GM23338 (cell line): ENCODE measurements at regions not wholly inside any gene's neighbourhood (a gene's known extent, or its start where the extent isn't known, plus 50 kb on each side); places are given as distances from the start of the nearest gene placed in this dataset.

Source experiments
- ATAC-seq: fragments of 200-7000 bp; cut with Tn5 transposase; 3 replicates; pipeline ENCODE4 v1.9.1; 2020
- DNase-seq: peaks from one replicate; pipeline ENCODE4 v3.0.0-alpha.2; 2015; ENCODE audit warnings: low spot score
- H2AFZ ChIP-seq: fragments of 200-600 bp; sonication (generic); 2 replicates; pipeline ENCODE4 v1.8.0; 2016; ENCODE audit warnings: antibody characterized with exemption, mild to moderate bottlenecking, moderate library complexity
- H3F3A ChIP-seq: fragments of 200-600 bp; sonication (generic); replicated peaks from 2 replicates; pipeline ENCODE4 v1.8.0; 2017; ENCODE audit warnings: antibody characterized with exemption, mixed run types, low read depth
- H3K27ac ChIP-seq: fragments of 200-600 bp; sonication (generic); 2 replicates; pipeline ENCODE4 v1.6.1; 2016; ENCODE audit warnings: low read depth
- H3K27me3 ChIP-seq: fragments of 200-600 bp; sonication (generic); 2 replicates; pipeline ENCODE4 v1.8.0; 2016; ENCODE audit warnings: mild to moderate bottlenecking, mixed run types, moderate library complexity; ENCODE audit not compliant: insufficient read depth
- H3K36me3 ChIP-seq: fragments of 200-600 bp; sonication (generic); 2 replicates; pipeline ENCODE4 v1.8.0; 2016; ENCODE audit warnings: mild to moderate bottlenecking; ENCODE audit not compliant: insufficient read depth
- H3K4me1 ChIP-seq: fragments of 200-600 bp; sonication (generic); 2 replicates; pipeline ENCODE4 v1.8.0; 2016; ENCODE audit warnings: mild to moderate bottlenecking, moderate library complexity; ENCODE audit not compliant: insufficient read depth
- H3K4me2 ChIP-seq: fragments of 200-600 bp; sonication (generic); 2 replicates; pipeline ENCODE4 v1.7.1; 2017; ENCODE audit warnings: mixed run types
- H3K4me3 ChIP-seq: fragments of 200-600 bp; sonication (generic); 2 replicates; pipeline ENCODE4 v1.6.1; 2016; ENCODE audit warnings: mixed run types
- H3K79me2 ChIP-seq: fragments of 200-600 bp; sonication (generic); replicated peaks from 2 replicates; pipeline ENCODE4 v1.8.0; 2017; ENCODE audit warnings: mild to moderate bottlenecking; ENCODE audit not compliant: insufficient read depth
- H3K9me2 ChIP-seq: fragments of 200-600 bp; sonication (generic); 2 replicates; pipeline ENCODE4 v1.8.0; 2017; ENCODE audit not compliant: insufficient read depth
- H4K20me1 ChIP-seq: fragments of 200-600 bp; sonication (generic); replicated peaks from 2 replicates; pipeline ENCODE4 v1.8.0; 2017; ENCODE audit warnings: mild to moderate bottlenecking; ENCODE audit not compliant: insufficient read depth
- H3K27ac Mint-ChIP-seq: 2 replicates; pipeline ENCODE4 v1.8.0; 2020; ENCODE audit warnings: inconsistent platforms, mild to moderate bottlenecking, moderate library complexity, mixed read lengths
- H3K27me3 Mint-ChIP-seq: 3 replicates; pipeline ENCODE4 v1.8.0; 2022; ENCODE audit warnings: low read depth, mild to moderate bottlenecking, moderate library complexity, mixed read lengths, inconsistent platforms; ENCODE audit not compliant: insufficient read depth, poor library complexity
- H3K36me3 Mint-ChIP-seq: 3 replicates; pipeline ENCODE4 v1.8.0; 2021; ENCODE audit warnings: low read depth, mild to moderate bottlenecking, inconsistent platforms, moderate library complexity, mixed read lengths
- H3K4me1 Mint-ChIP-seq: 3 replicates; pipeline ENCODE4 v1.8.0; 2020; ENCODE audit warnings: mild to moderate bottlenecking, inconsistent platforms, mixed read lengths
- H3K4me3 Mint-ChIP-seq: 3 replicates; pipeline ENCODE4 v1.8.0; 2021; ENCODE audit warnings: moderate library complexity, mild to moderate bottlenecking, inconsistent platforms, mixed read lengths
- H3K9me3 Mint-ChIP-seq: 3 replicates; pipeline ENCODE4 v1.8.0; 2020; ENCODE audit warnings: moderate library complexity, mild to moderate bottlenecking, inconsistent platforms, mixed read lengths
- CREB1 ChIP-seq: fragments of 250-450 bp; sonication (Bioruptor Pico); IDR thresholded peaks from 2 replicates; pipeline ENCODE4 v1.5.0; 2020; ENCODE audit warnings: low read depth, mild to moderate bottlenecking, moderate library complexity
- EZH2 ChIP-seq: fragments of 200-600 bp; sonication (generic); IDR thresholded peaks from one replicate; pipeline ENCODE4 v1.8.0; 2017; ENCODE audit warnings: antibody characterized with exemption, mild to moderate bottlenecking, low read depth; ENCODE audit not compliant: unreplicated experiment
- EZH2phosphoT487 ChIP-seq: fragments of 200-600 bp; sonication (generic); IDR thresholded peaks from one replicate; pipeline ENCODE4 v1.8.1; 2018; ENCODE audit warnings: antibody characterized with exemption; ENCODE audit not compliant: unreplicated experiment
- JUNB ChIP-seq: IDR thresholded peaks from one replicate; pipeline ENCODE4 v1.6.1; 2016; ENCODE audit warnings: antibody characterized with exemption; ENCODE audit not compliant: unreplicated experiment
- NANOG ChIP-seq: IDR thresholded peaks from 2 replicates; pipeline ENCODE4 v1.6.1; 2016; ENCODE audit warnings: antibody characterized with exemption, borderline replicate concordance
- POLR2AphosphoS5 ChIP-seq: IDR thresholded peaks from 2 replicates; pipeline ENCODE4 v1.6.1; 2016; ENCODE audit warnings: antibody characterized with exemption, low read depth
- STAT1 ChIP-seq: IDR thresholded peaks from one replicate; pipeline ENCODE4 v1.6.1; 2016; ENCODE audit warnings: antibody characterized with exemption; ENCODE audit not compliant: unreplicated experiment
- ZNF114 ChIP-seq: fragments of 250-450 bp; sonication (Bioruptor Pico); IDR thresholded peaks from 2 replicates; pipeline ENCODE4 v1.5.0; 2020; ENCODE audit warnings: mild to moderate bottlenecking, moderate library complexity
- ZNF331 ChIP-seq: fragments of 250-450 bp; sonication (Bioruptor Pico); IDR thresholded peaks from 2 replicates; pipeline ENCODE4 v1.5.0; 2020; ENCODE audit warnings: low read depth, mild to moderate bottlenecking, moderate library complexity
- TF ChIP-seq, protein P1 (sequence below): IDR thresholded peaks from 2 replicates; pipeline ENCODE4 v1.6.1; 2016; ENCODE audit warnings: antibody characterized with exemption
- TF ChIP-seq, protein P2 (sequence below): fragments of 250-450 bp; sonication (Bioruptor Pico); IDR thresholded peaks from 2 replicates; pipeline ENCODE4 v1.5.0; 2020; ENCODE audit warnings: mild to moderate bottlenecking, moderate library complexity
- TF ChIP-seq, protein P3 (sequence below): IDR thresholded peaks from one replicate; pipeline ENCODE4 v1.6.1; 2018; ENCODE audit warnings: antibody characterized with exemption; ENCODE audit not compliant: unreplicated experiment
- TF ChIP-seq, protein P4 (sequence below), 2 experiments: fragments of 200-600 bp in 1 of 2; sonication (generic) in 1 of 2; conservative IDR thresholded peaks; 2 replicates each; pipeline versions ENCODE4 v1.5.1 to v1.6.1; 2016 to 2017; ENCODE audit warnings: antibody characterized with exemption in 2 of 2, low read depth in 2 of 2, mild to moderate bottlenecking in 2 of 2, moderate library complexity in 1 of 2

DNA sequence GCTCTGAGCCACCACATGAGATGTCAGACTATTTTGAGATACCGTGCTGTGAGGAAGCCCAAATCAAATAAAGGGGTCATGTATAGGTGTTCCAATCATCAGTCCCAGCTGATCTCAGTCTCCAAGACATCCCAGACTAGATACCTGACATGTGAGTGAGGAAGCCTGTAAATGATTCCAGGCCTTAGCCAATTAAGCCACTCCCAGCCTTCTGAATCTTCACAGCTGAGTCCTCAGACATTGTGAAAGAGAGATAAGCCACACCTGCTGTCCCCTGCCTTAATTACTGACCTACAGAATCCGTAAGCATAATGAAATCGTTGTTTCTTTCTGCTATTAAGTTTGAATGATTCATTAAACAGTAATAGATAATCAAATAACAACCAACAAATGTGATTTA is 671.4 kb downstream of the ZNF674 start (continued):
- TF ChIP-seq ZNF114 (CRISPR knock-in tag) (no peak), CREB1 (CRISPR knock-in tag) (no peak), NANOG (no peak)

DNA sequence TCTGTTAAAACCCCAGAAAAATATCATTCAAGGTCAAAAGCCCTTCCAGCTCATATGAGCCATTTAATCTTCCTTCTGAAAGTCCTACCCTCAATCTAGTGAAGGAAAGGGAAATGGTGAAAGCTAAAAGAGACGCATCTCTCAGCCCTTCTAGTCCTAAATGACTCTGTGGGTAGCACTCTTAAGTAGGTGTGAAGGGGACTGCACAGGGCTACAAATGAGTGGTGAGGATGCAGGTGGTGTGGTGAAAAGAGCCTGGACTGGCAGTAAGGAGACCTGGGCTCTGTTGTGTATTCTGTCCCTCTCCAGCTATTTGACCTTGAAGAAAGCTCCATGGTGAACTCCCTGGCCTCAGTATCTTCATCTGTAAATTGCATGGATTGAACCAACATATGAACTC is 671.8 kb upstream of the DIPK2B start:
- no peak overlapping the region for H3K27ac Mint-ChIP-seq
- H3K4me2 ChIP-seq = no peak overlapping the region

More for the DNA sequence above, 671.8 kb upstream of the DIPK2B start:
- no peak overlapping the region for H2AFZ ChIP-seq
- no peaks in the 10 kb centered on the region for H3K79me2 ChIP-seq
- Mint-ChIP-seq H3K4me1 (peaks cover 13% of the 10 kb centered on the region; the same call in 2 of the 3 replicates), H3K9me3 (no peaks in the 10 kb centered on the region; the same call in 2 of the 3 replicates), H3K27me3 (no peaks in the 10 kb centered on the region), H3K36me3 (no peaks in the 10 kb centered on the region), H3K4me3 (no peak overlapping the region)
- H3K27me3 ChIP-seq = no peaks in the 10 kb centered on the region
- no peak overlapping the region for H3K4me3 ChIP-seq
- no peaks in the 10 kb centered on the region for H3K9me2 ChIP-seq
- H3K36me3 ChIP-seq = no peaks in the 10 kb centered on the region
- TF ChIP-seq ZNF331 (CRISPR knock-in tag) (no peak), CREB1 (CRISPR knock-in tag) (no peak), STAT1 (no peak), ZNF114 (CRISPR knock-in tag) (no peak), EZH2phosphoT487 (no peak), NANOG (no peak), EZH2 (no peak), POLR2AphosphoS5 (no peak), JUNB (no peak)
- TF ChIP-seq, protein P1, sequence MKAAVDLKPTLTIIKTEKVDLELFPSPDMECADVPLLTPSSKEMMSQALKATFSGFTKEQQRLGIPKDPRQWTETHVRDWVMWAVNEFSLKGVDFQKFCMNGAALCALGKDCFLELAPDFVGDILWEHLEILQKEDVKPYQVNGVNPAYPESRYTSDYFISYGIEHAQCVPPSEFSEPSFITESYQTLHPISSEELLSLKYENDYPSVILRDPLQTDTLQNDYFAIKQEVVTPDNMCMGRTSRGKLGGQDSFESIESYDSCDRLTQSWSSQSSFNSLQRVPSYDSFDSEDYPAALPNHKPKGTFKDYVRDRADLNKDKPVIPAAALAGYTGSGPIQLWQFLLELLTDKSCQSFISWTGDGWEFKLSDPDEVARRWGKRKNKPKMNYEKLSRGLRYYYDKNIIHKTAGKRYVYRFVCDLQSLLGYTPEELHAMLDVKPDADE = no peak
- TF ChIP-seq, protein P2, sequence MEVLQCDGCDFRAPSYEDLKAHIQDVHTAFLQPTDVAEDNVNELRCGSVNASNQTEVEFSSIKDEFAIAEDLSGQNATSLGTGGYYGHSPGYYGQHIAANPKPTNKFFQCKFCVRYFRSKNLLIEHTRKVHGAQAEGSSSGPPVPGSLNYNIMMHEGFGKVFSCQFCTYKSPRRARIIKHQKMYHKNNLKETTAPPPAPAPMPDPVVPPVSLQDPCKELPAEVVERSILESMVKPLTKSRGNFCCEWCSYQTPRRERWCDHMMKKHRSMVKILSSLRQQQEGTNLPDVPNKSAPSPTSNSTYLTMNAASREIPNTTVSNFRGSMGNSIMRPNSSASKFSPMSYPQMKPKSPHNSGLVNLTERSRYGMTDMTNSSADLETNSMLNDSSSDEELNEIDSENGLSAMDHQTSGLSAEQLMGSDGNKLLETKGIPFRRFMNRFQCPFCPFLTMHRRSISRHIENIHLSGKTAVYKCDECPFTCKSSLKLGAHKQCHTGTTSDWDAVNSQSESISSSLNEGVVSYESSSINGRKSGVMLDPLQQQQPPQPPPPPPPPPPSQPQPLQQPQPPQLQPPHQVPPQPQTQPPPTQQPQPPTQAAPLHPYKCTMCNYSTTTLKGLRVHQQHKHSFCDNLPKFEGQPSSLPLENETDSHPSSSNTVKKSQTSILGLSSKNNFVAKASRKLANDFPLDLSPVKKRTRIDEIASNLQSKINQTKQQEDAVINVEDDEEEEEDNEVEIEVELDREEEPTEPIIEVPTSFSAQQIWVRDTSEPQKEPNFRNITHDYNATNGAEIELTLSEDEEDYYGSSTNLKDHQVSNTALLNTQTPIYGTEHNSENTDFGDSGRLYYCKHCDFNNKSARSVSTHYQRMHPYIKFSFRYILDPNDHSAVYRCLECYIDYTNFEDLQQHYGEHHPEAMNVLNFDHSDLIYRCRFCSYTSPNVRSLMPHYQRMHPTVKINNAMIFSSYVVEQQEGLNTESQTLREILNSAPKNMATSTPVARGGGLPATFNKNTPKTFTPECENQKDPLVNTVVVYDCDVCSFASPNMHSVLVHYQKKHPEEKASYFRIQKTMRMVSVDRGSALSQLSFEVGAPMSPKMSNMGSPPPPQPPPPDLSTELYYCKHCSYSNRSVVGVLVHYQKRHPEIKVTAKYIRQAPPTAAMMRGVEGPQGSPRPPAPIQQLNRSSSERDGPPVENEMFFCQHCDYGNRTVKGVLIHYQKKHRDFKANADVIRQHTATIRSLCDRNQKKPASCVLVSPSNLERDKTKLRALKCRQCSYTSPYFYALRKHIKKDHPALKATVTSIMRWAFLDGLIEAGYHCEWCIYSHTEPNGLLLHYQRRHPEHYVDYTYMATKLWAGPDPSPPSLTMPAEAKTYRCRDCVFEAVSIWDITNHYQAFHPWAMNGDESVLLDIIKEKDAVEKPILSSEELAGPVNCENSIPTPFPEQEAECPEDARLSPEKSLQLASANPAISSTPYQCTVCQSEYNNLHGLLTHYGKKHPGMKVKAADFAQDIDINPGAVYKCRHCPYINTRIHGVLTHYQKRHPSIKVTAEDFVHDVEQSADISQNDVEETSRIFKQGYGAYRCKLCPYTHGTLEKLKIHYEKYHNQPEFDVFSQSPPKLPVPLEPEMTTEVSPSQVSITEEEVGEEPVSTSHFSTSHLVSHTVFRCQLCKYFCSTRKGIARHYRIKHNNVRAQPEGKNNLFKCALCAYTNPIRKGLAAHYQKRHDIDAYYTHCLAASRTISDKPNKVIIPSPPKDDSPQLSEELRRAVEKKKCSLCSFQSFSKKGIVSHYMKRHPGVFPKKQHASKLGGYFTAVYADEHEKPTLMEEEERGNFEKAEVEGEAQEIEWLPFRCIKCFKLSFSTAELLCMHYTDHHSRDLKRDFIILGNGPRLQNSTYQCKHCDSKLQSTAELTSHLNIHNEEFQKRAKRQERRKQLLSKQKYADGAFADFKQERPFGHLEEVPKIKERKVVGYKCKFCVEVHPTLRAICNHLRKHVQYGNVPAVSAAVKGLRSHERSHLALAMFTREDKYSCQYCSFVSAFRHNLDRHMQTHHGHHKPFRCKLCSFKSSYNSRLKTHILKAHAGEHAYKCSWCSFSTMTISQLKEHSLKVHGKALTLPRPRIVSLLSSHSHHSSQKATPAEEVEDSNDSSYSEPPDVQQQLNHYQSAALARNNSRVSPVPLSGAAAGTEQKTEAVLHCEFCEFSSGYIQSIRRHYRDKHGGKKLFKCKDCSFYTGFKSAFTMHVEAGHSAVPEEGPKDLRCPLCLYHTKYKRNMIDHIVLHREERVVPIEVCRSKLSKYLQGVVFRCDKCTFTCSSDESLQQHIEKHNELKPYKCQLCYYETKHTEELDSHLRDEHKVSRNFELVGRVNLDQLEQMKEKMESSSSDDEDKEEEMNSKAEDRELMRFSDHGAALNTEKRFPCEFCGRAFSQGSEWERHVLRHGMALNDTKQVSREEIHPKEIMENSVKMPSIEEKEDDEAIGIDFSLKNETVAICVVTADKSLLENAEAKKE (CRISPR knock-in tag) = no peak
- TF ChIP-seq, protein P3, sequence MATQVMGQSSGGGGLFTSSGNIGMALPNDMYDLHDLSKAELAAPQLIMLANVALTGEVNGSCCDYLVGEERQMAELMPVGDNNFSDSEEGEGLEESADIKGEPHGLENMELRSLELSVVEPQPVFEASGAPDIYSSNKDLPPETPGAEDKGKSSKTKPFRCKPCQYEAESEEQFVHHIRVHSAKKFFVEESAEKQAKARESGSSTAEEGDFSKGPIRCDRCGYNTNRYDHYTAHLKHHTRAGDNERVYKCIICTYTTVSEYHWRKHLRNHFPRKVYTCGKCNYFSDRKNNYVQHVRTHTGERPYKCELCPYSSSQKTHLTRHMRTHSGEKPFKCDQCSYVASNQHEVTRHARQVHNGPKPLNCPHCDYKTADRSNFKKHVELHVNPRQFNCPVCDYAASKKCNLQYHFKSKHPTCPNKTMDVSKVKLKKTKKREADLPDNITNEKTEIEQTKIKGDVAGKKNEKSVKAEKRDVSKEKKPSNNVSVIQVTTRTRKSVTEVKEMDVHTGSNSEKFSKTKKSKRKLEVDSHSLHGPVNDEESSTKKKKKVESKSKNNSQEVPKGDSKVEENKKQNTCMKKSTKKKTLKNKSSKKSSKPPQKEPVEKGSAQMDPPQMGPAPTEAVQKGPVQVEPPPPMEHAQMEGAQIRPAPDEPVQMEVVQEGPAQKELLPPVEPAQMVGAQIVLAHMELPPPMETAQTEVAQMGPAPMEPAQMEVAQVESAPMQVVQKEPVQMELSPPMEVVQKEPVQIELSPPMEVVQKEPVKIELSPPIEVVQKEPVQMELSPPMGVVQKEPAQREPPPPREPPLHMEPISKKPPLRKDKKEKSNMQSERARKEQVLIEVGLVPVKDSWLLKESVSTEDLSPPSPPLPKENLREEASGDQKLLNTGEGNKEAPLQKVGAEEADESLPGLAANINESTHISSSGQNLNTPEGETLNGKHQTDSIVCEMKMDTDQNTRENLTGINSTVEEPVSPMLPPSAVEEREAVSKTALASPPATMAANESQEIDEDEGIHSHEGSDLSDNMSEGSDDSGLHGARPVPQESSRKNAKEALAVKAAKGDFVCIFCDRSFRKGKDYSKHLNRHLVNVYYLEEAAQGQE = no peak
- TF ChIP-seq, protein P4, sequence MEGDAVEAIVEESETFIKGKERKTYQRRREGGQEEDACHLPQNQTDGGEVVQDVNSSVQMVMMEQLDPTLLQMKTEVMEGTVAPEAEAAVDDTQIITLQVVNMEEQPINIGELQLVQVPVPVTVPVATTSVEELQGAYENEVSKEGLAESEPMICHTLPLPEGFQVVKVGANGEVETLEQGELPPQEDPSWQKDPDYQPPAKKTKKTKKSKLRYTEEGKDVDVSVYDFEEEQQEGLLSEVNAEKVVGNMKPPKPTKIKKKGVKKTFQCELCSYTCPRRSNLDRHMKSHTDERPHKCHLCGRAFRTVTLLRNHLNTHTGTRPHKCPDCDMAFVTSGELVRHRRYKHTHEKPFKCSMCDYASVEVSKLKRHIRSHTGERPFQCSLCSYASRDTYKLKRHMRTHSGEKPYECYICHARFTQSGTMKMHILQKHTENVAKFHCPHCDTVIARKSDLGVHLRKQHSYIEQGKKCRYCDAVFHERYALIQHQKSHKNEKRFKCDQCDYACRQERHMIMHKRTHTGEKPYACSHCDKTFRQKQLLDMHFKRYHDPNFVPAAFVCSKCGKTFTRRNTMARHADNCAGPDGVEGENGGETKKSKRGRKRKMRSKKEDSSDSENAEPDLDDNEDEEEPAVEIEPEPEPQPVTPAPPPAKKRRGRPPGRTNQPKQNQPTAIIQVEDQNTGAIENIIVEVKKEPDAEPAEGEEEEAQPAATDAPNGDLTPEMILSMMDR (conservative IDR thresholded peaks at IDR 0.05; ENCODE audit: low read depth in 2 of 2) = no peak
- no peak for ATAC-seq
- H3F3A ChIP-seq = no peaks in the 10 kb centered on the region
- no peak for DNase-seq
- H3K4me1 ChIP-seq = no peaks in the 10 kb centered on the region
- H4K20me1 ChIP-seq = no peaks in the 10 kb centered on the region
- no peak overlapping the region for H3K27ac ChIP-seq
